ENCODE measurements at regions not wholly inside any gene's neighbourhood (a gene's known extent, or its start where the extent isn't known, plus 50 kb on each side); places are given as distances from the start of the nearest gene placed in this dataset.

- TF ChIP-seq, protein P1, sequence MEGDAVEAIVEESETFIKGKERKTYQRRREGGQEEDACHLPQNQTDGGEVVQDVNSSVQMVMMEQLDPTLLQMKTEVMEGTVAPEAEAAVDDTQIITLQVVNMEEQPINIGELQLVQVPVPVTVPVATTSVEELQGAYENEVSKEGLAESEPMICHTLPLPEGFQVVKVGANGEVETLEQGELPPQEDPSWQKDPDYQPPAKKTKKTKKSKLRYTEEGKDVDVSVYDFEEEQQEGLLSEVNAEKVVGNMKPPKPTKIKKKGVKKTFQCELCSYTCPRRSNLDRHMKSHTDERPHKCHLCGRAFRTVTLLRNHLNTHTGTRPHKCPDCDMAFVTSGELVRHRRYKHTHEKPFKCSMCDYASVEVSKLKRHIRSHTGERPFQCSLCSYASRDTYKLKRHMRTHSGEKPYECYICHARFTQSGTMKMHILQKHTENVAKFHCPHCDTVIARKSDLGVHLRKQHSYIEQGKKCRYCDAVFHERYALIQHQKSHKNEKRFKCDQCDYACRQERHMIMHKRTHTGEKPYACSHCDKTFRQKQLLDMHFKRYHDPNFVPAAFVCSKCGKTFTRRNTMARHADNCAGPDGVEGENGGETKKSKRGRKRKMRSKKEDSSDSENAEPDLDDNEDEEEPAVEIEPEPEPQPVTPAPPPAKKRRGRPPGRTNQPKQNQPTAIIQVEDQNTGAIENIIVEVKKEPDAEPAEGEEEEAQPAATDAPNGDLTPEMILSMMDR (conservative IDR thresholded peaks at IDR 0.05): no peak
- no peak overlapping the region for H3K27ac ChIP-seq
Measured at GRCh38 chr1:47515164-47515789, 77.4 kb downstream of the FOXD2 start.

- TF ChIP-seq, protein P1 (conservative IDR thresholded peaks at IDR 0.05): no peak
- H3K27ac ChIP-seq: no peak overlapping the region
Measured at GRCh38 chr1:47517946-47518345, 80.1 kb downstream of the FOXD2 start.

DNA sequence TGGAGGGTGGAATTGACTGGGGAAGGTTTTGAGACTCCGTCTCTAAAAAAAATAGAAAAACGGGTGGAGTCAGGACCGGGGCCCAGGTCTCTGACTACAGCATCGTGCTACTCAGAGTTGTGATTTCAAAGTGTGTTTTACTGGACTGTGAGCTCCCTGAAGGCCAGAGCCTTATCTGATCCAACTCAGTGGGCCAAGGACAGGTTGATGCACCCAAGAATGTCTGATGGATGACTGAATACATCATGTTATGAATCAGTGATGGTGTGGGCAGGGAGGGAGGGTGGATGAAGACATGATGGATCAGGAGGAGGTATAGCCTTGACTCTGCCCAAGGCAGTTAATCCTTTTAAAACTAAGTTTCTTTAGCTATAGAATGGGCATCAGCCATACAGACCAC, 81.6 kb downstream of the FOXD2 start:
- TF ChIP-seq, protein P1 (conservative IDR thresholded peaks at IDR 0.05): no peak
- no peak overlapping the region for H3K27ac ChIP-seq

DNA sequence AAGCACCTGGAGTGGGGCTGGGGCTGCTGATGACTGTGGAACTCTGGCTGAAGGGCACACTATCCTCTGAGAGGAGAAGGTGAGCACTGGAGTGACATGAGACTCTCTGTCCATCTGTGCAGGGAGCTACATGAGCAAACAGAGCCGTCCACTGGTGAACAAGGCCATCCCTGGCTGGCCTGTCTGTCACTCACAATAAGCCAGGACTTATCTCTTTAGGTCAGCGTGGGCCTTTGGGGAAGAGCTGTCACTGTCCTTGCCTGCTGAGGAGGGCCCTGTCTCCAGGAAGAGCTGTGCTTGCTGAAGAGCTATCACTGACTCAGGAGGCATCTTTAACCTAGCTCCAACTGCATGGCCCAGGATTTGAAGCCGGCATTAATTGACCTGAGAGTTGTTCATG, 82.1 kb downstream of the FOXD2 start:
- TF ChIP-seq, protein P1 (conservative IDR thresholded peaks at IDR 0.05): no peak
- H3K27ac ChIP-seq: no peak overlapping the region

- TF ChIP-seq, protein P1 (conservative IDR thresholded peaks at IDR 0.05): no peak
Measured at GRCh38 chr1:47521034-47521881, 83.4 kb downstream of the FOXD2 start.

DNA sequence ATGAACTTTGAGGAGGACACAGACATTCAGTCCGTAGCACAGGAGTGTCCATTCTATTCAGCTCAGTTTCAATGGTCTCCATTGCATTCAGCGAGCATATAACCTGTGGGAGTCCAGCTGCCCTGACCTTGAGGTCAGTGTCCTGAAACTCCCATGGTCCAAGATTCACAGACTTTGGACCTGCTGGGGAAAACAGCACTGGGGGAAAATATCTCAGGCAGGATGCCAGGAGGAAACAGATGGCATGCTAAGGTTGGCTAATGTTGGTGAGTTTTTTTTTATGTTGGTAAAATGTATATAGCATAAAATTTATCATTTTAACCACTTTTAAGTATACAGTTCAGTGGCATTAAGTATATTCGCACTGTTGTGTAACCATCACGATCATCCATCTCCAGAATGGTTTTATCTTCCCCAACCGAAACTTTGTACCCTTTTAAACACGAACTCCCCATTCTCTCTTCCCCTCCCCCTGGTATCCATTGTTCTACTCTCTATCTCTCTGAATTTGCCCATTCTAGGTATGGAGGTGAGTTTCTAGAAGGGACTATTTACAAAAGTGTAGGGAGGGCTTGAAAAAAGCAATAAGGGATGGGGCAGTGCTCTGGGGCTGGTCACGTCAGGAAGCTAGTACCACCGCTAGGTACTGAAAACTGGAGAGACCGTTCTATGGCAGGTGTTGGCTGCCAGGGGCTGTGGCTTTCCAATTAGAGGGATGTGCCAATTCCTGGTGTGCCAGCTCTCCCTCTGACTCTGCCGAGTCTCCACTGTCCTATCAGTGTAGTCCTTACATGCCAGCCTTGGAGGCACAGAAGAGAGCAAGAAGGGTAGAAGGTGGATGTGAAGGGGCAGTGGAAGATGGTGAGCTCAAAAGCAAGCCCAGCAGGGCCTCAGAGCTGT, 85.3 kb downstream of the FOXD2 start:
- TF ChIP-seq, protein P1 (conservative IDR thresholded peaks at IDR 0.05): no peak
- H3K27ac ChIP-seq: no peak overlapping the region

More at GRCh38 chr1:47521034-47521881, 83.4 kb downstream of the FOXD2 start:
- 0 out of 2 replicates have a peak overlapping the region, but pooled peaks have one; percentile 21 for H3K27ac ChIP-seq

- no peak overlapping the region for H3K27ac ChIP-seq
- TF ChIP-seq, protein P1 (conservative IDR thresholded peaks at IDR 0.05): no peak
Measured at GRCh38 chr1:47523835-47524215, 86.0 kb downstream of the FOXD2 start.
